HUES6 (cell line): ENCODE measurements at regions not wholly inside any gene's neighbourhood (a gene's known extent, or its start where the extent isn't known, plus 50 kb on each side); places are given as distances from the start of the nearest gene placed in this dataset.

Experiments used
- H3K27ac ChIP-seq: 2 replicates; pipeline ENCODE4 v1.7.0; 2013; ENCODE audit warnings: low read depth, mild to moderate bottlenecking, low read length, inconsistent platforms
- H3K27me3 ChIP-seq: 2 replicates; pipeline ENCODE4 v1.6.1; 2013; ENCODE audit warnings: low read length; ENCODE audit not compliant: control insufficient read depth, insufficient read depth
- H3K36me3 ChIP-seq: 2 replicates; pipeline ENCODE4 v1.6.1; 2013; ENCODE audit warnings: low read length; ENCODE audit not compliant: control insufficient read depth, insufficient read depth
- H3K4me1 ChIP-seq: 2 replicates; pipeline ENCODE4 v1.6.1; 2013; ENCODE audit warnings: low read length; ENCODE audit not compliant: control insufficient read depth, insufficient read depth
- H3K4me3 ChIP-seq: 2 replicates; pipeline ENCODE4 v1.5.1; 2013; ENCODE audit warnings: low read depth, low read length
- H3K9ac ChIP-seq: one replicate; pipeline ENCODE4 v1.6.1; 2013; ENCODE audit warnings: mild to moderate bottlenecking, low read length
- H3K9me3 ChIP-seq: 2 replicates; pipeline ENCODE4 v1.6.1; 2013; ENCODE audit warnings: low read depth, low read length; ENCODE audit not compliant: control insufficient read depth, insufficient read depth

DNA sequence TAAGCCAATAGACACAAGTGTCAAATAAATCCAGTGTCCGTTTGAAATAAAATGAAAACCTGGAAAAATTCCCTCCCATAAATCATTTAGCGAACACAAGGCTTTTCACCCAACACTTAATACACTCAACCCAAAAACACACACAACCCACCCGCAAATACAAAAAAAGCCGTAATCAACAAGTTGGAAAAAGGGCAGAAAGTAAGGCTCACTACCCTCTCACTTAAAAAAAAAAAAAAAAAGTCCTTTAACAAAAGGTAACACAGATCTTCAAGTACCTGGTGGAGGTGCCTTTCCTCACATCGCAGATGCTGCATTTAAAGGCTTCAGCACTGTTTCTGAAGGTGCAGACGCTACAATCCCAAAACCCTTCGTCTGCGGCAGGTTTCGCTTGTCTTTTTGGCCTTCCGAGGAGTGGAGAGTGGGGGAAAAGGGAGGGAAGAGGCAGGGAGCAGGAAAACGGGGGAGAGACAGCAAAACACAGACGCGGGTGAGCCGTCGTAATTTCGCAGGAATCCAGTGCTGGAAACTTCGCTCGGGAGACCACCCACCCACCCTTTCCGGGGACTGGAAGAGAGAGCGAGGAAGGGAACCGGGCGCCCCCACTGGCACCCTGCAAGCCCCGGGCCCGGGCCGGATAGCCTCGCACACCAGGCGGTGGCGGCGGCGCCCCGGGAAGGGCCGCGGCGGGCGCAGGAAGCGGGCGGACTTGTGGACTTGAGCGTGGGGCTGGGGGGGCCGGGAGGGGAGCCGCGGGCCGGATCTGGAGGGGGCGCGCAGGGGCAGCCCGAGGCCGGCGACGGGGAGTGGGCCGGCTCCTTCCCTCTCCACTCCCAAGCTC, 401.8 kb downstream of the SHQ1 start, which contains the start of gene RYBP:
Gene RYBP, minus strand, starts transcription at position 404 of the 841 bp plus-strand sequence.
- Histone ChIP-seq H3K36me3 (no peaks in the 10 kb centered on the region; the same call in 1 of the 2 replicates), H3K27me3 (peaks cover 12% of the 10 kb centered on the region), H3K4me1 (peaks cover 30% of the 10 kb centered on the region), H3K9ac (peak within 1 kb of the TSS; percentile 98), H3K4me3 (peak within 1 kb of the TSS; percentile 96), H3K9me3 (no peaks in the 10 kb centered on the region), H3K27ac (peak within 1 kb of the TSS; percentile 86; the same call in 1 of the 2 replicates)

DNA sequence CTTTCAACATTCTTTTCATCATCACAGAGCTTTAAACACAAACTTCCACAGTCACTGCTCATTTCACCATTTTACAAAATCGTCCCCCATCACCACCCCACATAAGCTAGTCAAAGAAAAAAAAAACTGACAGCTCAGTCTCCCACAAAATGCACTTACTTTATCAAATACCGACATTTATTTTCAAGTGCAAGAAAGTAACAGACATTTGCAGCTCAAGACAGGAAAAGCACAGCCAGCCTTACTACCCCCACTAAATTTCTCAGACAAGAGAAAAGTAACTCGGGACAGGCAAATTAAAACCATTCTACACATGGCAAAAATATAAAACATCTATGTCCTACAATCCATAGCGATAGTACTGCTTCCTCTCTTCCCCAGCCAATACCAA, 402.4 kb downstream of the SHQ1 start:
- Histone ChIP-seq H3K9ac (peak overlapping the region; percentile 98), H3K27ac (no peak overlapping the region), H3K4me3 (peak overlapping the region; percentile 96), H3K36me3 (no peaks in the 10 kb centered on the region; the same call in 1 of the 2 replicates), H3K27me3 (peaks cover 12% of the 10 kb centered on the region), H3K4me1 (peaks cover 27% of the 10 kb centered on the region), H3K9me3 (no peaks in the 10 kb centered on the region)

DNA sequence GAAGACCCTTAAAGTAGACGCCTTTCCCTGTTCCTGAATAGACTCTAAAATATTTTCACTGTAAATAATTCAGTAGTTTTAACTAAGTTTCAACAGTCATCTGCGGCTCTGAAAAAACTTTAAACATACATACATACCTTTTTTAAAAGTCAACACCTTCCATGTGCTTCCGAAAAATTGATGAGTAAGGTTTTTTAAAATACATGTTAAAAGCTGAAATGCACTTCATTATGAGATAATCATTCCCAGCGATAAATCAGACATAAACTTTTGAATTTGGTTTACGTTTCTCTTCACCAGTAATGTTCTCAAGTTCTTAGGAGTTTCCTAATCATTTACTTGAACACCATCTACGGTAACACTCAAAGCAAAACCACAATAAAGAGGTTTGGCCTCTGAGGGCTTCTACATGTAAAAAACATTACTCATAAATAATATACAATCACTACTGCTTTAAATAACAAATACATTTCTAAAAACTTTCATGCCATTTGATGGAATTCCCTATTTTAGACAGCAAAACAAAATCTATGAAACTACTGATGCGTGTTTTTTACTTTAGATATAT, 403.5 kb downstream of the SHQ1 start:
- no peak overlapping the region for H3K9ac ChIP-seq
- peaks cover 12% of the 10 kb centered on the region for H3K27me3 ChIP-seq
- H3K9me3 ChIP-seq: no peaks in the 10 kb centered on the region
- H3K27ac ChIP-seq: no peak overlapping the region
- peaks cover 28% of the 10 kb centered on the region for H3K4me1 ChIP-seq
- peak overlapping the region; percentile 96; the same call in 1 of the 2 replicates for H3K4me3 ChIP-seq
- H3K36me3 ChIP-seq: peaks cover 2% of the 10 kb centered on the region

DNA sequence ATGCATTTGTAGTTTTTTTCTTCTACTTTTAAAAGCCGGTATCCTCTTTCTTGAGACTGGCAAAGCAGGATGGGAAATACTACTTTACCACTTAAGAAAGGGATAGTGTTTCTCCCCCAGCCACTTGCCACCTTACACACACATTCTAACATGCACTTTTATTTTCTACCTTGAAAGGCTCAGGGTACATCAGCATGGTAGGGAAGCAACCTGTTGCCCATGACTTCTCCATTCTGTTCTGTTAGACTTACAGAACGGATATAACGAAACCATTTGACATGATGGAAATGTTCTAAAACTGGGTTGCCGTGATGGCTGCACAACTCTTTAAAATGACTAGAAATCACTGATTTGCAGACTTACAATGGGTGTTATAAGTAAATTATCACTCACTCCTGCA, 405.5 kb downstream of the SHQ1 start:
- Histone ChIP-seq H3K4me3 (peak overlapping the region; percentile 0; the same call in 1 of the 2 replicates), H3K36me3 (peaks cover 21% of the 10 kb centered on the region), H3K27ac (no peak overlapping the region), H3K9me3 (no peaks in the 10 kb centered on the region), H3K27me3 (peaks cover 4% of the 10 kb centered on the region; the same call in 1 of the 2 replicates), H3K4me1 (peaks cover 26% of the 10 kb centered on the region), H3K9ac (no peak overlapping the region)

DNA sequence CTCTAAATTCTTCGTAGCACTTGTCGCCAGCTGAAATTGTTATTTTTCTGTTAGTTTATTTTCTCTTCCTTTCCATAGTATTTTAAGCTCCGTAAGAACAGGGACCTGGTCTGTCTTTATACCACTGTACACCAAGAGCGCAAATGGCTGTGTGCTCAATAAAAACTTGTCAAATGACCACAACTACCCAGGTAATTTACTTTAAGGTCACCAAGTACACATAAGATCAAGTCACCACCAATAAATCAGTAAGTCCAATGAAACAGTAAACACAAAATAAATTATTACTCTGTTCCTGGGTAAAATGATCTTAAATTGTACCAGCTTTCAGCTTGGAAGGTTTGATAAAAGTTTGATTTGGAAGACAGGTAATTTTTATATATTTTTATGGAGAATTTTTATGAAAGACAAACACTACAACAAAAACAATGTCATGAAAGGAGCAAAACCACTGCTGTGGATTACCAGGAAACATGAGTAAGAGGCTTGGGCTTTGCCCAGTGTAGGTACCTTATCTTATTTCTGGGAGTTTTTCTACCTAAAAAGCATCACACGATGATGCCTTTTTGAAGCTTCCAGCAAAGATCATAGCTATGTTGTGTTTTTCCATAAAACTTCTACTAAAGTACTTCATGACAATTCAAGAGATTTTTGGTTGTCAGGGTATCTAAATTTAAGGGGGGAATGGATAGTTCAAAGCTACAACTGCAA, 406.8 kb downstream of the SHQ1 start:
- Histone ChIP-seq H3K36me3 (peaks cover 21% of the 10 kb centered on the region), H3K4me1 (peaks cover 25% of the 10 kb centered on the region)

DNA sequence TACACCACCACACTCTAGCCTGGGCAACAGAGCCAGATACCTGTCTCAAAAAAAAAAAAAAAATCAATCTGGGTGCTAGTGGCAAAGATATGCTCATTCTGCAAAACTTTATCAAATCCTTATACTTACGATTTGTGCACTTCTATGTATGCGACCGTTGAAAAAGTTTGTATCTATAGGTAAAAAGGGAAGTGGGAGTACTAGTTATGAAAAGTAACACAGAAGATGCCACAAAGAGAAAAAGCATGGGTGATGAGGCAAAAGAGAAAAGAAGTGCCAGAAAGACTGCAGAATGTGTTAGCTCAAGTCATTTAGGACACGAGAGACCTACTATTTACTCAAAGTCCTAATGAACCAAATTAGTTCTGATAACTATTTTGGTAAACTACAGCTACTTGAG, 407.8 kb downstream of the SHQ1 start:
- Histone ChIP-seq H3K27ac (no peak overlapping the region), H3K36me3 (peaks cover 21% of the 10 kb centered on the region), H3K27me3 (no peaks in the 10 kb centered on the region), H3K4me3 (no peak overlapping the region), H3K9ac (no peak overlapping the region), H3K4me1 (peaks cover 25% of the 10 kb centered on the region), H3K9me3 (no peaks in the 10 kb centered on the region)

More for the DNA sequence above, 406.8 kb downstream of the SHQ1 start:
- no peaks in the 10 kb centered on the region for H3K9me3 ChIP-seq
- H3K4me3 ChIP-seq: no peak overlapping the region
- no peak overlapping the region for H3K27ac ChIP-seq
- H3K27me3 ChIP-seq: no peaks in the 10 kb centered on the region
- H3K9ac ChIP-seq: no peak overlapping the region

DNA sequence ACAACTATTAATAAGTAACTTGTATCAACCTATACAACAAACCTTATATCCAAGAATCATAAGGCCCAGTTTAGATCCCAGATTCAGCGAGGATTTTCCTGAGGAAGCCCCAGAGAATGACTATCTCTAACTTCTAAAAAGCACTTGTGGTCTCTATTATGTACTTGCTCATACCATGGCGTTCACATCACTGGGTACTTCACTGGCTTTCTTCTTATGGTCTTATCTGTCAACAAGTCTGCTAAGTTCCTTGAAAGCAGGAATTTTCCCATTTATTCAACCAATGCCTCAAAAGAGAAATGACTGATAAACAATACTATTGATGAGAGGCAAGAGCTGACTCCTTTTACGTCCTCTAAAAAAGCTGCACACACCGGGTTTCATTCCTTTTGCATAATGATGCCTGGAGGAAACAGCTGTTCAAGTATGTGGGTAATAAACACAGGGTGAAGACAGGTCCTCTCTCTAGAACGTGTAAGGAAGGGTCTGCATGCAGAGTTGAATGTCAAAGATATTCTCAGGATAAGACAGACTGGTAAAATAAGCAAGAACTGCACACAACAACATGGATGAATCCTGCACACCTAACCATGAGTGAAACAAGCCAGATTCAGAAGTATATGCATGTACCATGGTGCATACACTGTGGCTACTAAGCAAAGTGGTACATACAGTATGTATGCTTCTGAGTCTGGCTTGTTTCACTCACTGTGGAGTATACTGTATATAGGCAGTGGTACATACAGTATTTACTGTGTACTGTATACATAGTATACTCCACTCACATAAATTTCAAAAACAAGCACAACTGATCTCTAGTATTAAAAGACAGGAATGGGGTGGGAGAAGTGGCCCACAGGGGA, 408.7 kb downstream of the SHQ1 start:
- Histone ChIP-seq H3K27ac (no peak overlapping the region), H3K4me1 (peaks cover 22% of the 10 kb centered on the region), H3K9me3 (no peaks in the 10 kb centered on the region), H3K27me3 (no peaks in the 10 kb centered on the region), H3K9ac (no peak overlapping the region), H3K4me3 (no peak overlapping the region), H3K36me3 (peaks cover 23% of the 10 kb centered on the region)

DNA sequence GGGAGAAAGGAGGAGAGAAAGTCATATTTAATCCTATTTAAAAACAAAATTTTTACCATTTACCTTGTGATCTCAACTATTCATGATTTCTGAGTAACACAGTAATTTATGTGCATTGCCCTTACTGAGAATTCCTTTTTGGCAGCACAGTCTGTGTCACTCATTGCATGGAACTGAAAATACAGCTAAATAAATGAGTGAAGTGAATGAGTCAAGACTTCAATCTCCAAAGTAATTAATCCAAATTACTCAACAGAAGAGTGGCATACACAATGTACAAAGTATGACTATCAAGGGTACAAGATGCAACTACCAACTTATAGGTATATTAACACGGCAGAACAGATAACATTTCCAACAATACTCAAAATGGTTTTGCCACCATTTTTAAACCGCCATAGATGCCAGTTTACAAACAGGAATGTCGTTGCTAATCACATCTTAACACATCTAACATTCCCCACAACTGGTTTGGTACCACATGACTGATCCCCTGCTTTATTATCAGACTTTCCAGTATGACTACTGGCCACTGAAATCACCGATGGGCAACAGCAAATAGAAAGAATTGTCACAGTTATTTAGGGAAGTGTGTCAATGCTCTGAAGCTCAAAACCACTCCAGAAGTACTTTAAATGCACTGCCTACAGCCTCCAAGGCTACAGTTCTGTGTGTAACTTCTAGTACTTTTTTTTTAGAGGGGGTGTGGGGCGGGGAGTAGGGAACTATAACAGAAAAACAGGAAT, 410.4 kb downstream of the SHQ1 start:
- peaks cover 12% of the 10 kb centered on the region for H3K4me1 ChIP-seq
- no peaks in the 10 kb centered on the region for H3K27me3 ChIP-seq

DNA sequence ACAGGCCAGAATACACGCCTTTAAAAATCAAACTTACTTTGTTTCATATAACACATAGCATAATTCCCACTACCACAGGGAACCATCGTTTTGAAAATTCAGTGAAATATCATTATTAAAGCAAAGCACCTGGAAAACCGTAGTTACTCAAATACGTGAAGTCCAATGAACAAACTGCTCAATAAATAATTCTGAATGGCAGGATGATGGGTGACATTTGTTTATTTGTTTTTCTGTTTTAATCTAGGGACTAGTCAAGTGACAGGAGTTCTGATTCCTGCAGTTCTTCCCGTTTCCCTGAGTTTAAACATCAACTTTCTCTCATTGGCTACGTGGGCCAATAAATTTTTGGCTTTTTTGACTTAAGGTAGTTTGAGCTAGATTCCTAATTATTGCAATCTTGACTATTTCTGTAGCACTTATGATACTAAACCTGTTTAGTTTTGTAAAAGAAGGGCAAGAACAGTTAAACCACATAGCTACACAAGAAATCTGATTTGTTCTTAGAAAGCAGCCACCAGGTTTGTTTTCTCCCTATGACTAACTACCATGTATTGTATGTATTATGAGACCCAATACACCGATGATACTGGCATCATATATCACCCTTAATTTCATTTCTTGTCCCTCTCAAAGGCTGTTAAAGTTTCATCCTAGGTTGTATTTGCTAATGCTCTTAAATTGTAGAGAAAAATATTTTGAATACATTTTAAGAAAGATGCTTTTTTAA, 411.2 kb downstream of the SHQ1 start:
- no peaks in the 10 kb centered on the region for H3K9me3 ChIP-seq
- no peak overlapping the region for H3K4me3 ChIP-seq
- no peak overlapping the region for H3K9ac ChIP-seq
- no peaks in the 10 kb centered on the region for H3K27me3 ChIP-seq
- peaks cover 9% of the 10 kb centered on the region for H3K4me1 ChIP-seq
- no peak overlapping the region for H3K27ac ChIP-seq
- H3K36me3 ChIP-seq: peaks cover 24% of the 10 kb centered on the region

More for the DNA sequence above, 410.4 kb downstream of the SHQ1 start:
- Histone ChIP-seq H3K9me3 (no peaks in the 10 kb centered on the region), H3K27ac (no peak overlapping the region), H3K36me3 (peaks cover 24% of the 10 kb centered on the region), H3K9ac (no peak overlapping the region), H3K4me3 (no peak overlapping the region)
